ENCODE measurements at regions not wholly inside any gene's neighbourhood (a gene's known extent, or its start where the extent isn't known, plus 50 kb on each side); places are given as distances from the start of the nearest gene placed in this dataset.

DNA sequence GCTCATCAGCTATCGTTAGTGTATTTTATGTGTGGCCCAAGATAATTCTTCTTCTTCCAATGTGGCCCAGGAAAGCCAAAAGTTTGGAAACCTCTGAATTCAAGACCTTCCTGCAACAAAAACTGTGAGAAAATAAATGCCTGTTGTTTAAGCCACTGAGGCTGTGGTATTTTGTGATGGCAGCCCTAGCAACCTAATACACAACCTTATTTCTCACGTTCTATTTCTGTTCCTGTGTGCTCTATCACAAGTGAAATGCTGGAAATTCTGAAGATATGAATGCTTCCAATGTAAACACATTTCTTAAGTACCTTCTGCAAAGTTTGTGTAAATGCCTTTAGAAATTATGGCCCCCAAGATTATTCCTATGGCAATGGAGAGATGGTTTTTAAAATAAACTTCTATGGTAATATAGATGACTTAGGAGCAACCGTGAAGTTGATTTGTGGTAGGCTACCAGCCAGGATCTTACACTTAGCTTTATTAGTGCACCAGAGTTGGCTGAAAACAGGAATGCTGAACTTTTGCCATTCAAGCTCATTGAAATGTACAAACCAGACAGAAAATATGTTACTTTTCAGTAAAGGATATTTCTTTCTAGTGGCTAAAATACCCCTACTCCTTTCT is 148.0 kb downstream of the USP46 start:
- Histone ChIP-seq H4K20me1 (replicated peaks; ENCODE audit: control insufficient read depth, extremely low read depth, insufficient read depth, low read length) (no peaks in the 10 kb centered on the region), H3K4me1 (ENCODE audit: control insufficient read depth, extremely low read depth, insufficient read depth, low read length) (no peaks in the 10 kb centered on the region), H3K4me3 (replicated peaks in 1 of 3; ENCODE audit: insufficient read depth in 1 of 3, low read depth in 1 of 3, low read length in 3 of 3) (no peak overlapping the region), H3K9ac (replicated peaks; ENCODE audit: extremely low read depth, insufficient read depth, low read length) (no peak overlapping the region), H3K27me3 (ENCODE audit: control insufficient read depth in 2 of 2, insufficient read depth in 2 of 2, low read length in 2 of 2) (no peaks in the 10 kb centered on the region), H3K36me3 (ENCODE audit: control insufficient read depth in 2 of 2, extremely low read depth in 1 of 2, insufficient read depth in 2 of 2, low read length in 2 of 2) (no peaks in the 10 kb centered on the region), H3K9me3 (replicated peaks; ENCODE audit: control insufficient read depth, insufficient read depth, low read length) (no peaks in the 10 kb centered on the region), H3K79me2 (ENCODE audit: control insufficient read depth, insufficient read depth, low read length) (no peaks in the 10 kb centered on the region), H3K4me2 (ENCODE audit: insufficient read depth, low read length) (no peak overlapping the region), H3K27ac (ENCODE audit: insufficient read depth, low read depth, low read length) (no peak overlapping the region), H3K9me1 (replicated peaks; ENCODE audit: control insufficient read depth, extremely low read depth, insufficient read depth, low read length) (no peaks in the 10 kb centered on the region), H2AFZ (ENCODE audit: low read depth, low read length) (no peak overlapping the region)
- DNase-seq (ENCODE audit: low read depth, low spot score) (no peak), FAIRE-seq (no peak)
- dilution Hi-C loops (cut with MboI; ENCODE audit: extremely low pct_ligation_motif_present, low sequenced_read_pairs): no loop called here
- ChIA-PET POLR2A (no interaction called here), CTCF (no interaction called here)
- TF ChIP-seq EZH2 (IDR thresholded peaks at IDR 0.05; ENCODE audit: borderline replicate concordance, low read depth, low read length, severe bottlenecking): no peak
- no peak for TF ChIP-seq POLR2A (IDR thresholded peaks at IDR 0.05; ENCODE audit: low read depth, low read length)
- TF ChIP-seq, protein P1, sequence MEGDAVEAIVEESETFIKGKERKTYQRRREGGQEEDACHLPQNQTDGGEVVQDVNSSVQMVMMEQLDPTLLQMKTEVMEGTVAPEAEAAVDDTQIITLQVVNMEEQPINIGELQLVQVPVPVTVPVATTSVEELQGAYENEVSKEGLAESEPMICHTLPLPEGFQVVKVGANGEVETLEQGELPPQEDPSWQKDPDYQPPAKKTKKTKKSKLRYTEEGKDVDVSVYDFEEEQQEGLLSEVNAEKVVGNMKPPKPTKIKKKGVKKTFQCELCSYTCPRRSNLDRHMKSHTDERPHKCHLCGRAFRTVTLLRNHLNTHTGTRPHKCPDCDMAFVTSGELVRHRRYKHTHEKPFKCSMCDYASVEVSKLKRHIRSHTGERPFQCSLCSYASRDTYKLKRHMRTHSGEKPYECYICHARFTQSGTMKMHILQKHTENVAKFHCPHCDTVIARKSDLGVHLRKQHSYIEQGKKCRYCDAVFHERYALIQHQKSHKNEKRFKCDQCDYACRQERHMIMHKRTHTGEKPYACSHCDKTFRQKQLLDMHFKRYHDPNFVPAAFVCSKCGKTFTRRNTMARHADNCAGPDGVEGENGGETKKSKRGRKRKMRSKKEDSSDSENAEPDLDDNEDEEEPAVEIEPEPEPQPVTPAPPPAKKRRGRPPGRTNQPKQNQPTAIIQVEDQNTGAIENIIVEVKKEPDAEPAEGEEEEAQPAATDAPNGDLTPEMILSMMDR (IDR thresholded peaks at IDR 0.05; ENCODE audit: extremely low read depth in 1 of 2, insufficient read depth in 1 of 2, low read depth in 1 of 2, low read length in 2 of 2): no peak
- TF ChIP-seq JUN (IDR thresholded peaks at IDR 0.05; ENCODE audit: borderline replicate concordance, insufficient read depth, insufficient read length, low read depth): no peak
- no peak for TF ChIP-seq MYC (IDR thresholded peaks at IDR 0.05; ENCODE audit: low read depth, low read length)
- TF ChIP-seq FOS (IDR thresholded peaks at IDR 0.05; ENCODE audit: borderline replicate concordance, insufficient read depth, low read length): no peak
- TF ChIP-seq GATA2 (IDR thresholded peaks at IDR 0.05; ENCODE audit: insufficient read depth, insufficient read length, low read depth, low read length): no peak
- TF ChIP-seq, protein P2, sequence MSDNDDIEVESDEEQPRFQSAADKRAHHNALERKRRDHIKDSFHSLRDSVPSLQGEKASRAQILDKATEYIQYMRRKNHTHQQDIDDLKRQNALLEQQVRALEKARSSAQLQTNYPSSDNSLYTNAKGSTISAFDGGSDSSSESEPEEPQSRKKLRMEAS (IDR thresholded peaks at IDR 0.05; ENCODE audit: insufficient read depth, insufficient read length): no peak
- TF ChIP-seq POLR2AphosphoS5 (IDR thresholded peaks at IDR 0.05; ENCODE audit: insufficient read depth, low read depth, low read length): no peak
- intact Hi-C loops (cut with micrococcal nuclease): no loop called here
- no TSS peak for BruUV-seq (replicated peaks)
